ENCODE measurements at regions not wholly inside any gene's neighbourhood (a gene's known extent, or its start where the extent isn't known, plus 50 kb on each side); places are given as distances from the start of the nearest gene placed in this dataset.

- DNase-seq (ENCODE audit: low spot score), result no peak
These were observed 56.2 kb upstream of the PEX5L start for GRCh38 chr3:180092889-180093288.

- DNase-seq (ENCODE audit: low spot score), result no peak
These were observed 56.8 kb upstream of the PEX5L start for GRCh38 chr3:180093535-180093934.

GRCh38 chr3:180097626-180098025 lies 60.9 kb upstream of the PEX5L start:
- no peak for DNase-seq (ENCODE audit: low spot score)

- DNase-seq (ENCODE audit: low spot score), result no peak
These were observed 65.4 kb upstream of the PEX5L start for GRCh38 chr3:180102134-180102533.

- no peak for DNase-seq (ENCODE audit: low spot score)
These were observed 65.9 kb upstream of the PEX5L start for GRCh38 chr3:180102604-180103003.

- DNase-seq (ENCODE audit: low spot score), result no peak
These were observed 79.5 kb upstream of the PEX5L start for GRCh38 chr3:180116203-180116602.

GRCh38 chr3:180116658-180117057 lies 79.9 kb upstream of the PEX5L start:
- no peak for DNase-seq (ENCODE audit: low spot score)

GRCh38 chr3:180117381-180118163 lies 80.8 kb upstream of the PEX5L start:
- DNase-seq (ENCODE audit: low spot score), result no peak

GRCh38 chr3:180119567-180119966 lies 82.8 kb upstream of the PEX5L start:
- DNase-seq (ENCODE audit: low spot score), result no peak

GRCh38 chr3:180123928-180124327 lies 87.2 kb upstream of the PEX5L start:
- no peak for DNase-seq (ENCODE audit: low spot score)

- DNase-seq (ENCODE audit: low spot score), result no peak
These were observed 94.4 kb upstream of the PEX5L start for GRCh38 chr3:180131169-180131568.

- DNase-seq (ENCODE audit: low spot score), result no peak
These were observed 98.4 kb upstream of the PEX5L start for GRCh38 chr3:180135101-180135500.

- DNase-seq (ENCODE audit: low spot score), result no peak
These were observed 102.1 kb upstream of the PEX5L start for GRCh38 chr3:180138871-180139270.

- no peak for DNase-seq (ENCODE audit: low spot score)
These were observed 105.3 kb upstream of the PEX5L start for GRCh38 chr3:180142041-180142440.

GRCh38 chr3:180142472-180142871 lies 105.7 kb upstream of the PEX5L start:
- no peak for DNase-seq (ENCODE audit: low spot score)

- DNase-seq (ENCODE audit: low spot score), result no peak
These were observed 125.0 kb upstream of the PEX5L start for GRCh38 chr3:180161770-180162169.

- no peak for DNase-seq (ENCODE audit: low spot score)
These were observed 138.8 kb upstream of the PEX5L start for GRCh38 chr3:180175572-180175971.

- DNase-seq (ENCODE audit: low spot score), result no peak
These were observed 139.3 kb upstream of the PEX5L start for GRCh38 chr3:180176059-180176458.

GRCh38 chr3:180177255-180177654 lies 140.5 kb upstream of the PEX5L start:
- DNase-seq (ENCODE audit: low spot score), result no peak

- no peak for DNase-seq (ENCODE audit: low spot score)
These were observed 142.8 kb upstream of the PEX5L start for GRCh38 chr3:180179562-180179961.

GRCh38 chr3:180180795-180181194 lies 144.1 kb upstream of the PEX5L start:
- no peak for DNase-seq (ENCODE audit: low spot score)

GRCh38 chr3:180181387-180181786 lies 144.7 kb upstream of the PEX5L start:
- no peak for DNase-seq (ENCODE audit: low spot score)

GRCh38 chr3:180183346-180183745 lies 146.6 kb upstream of the PEX5L start:
- no peak for DNase-seq (ENCODE audit: low spot score)

GRCh38 chr3:180184816-180185215 lies 148.1 kb upstream of the PEX5L start:
- DNase-seq (ENCODE audit: low spot score), result no peak

All from kidney tubule cell (primary cell).